OCI-LY3 (cell line): ENCODE measurements at regions not wholly inside any gene's neighbourhood (a gene's known extent, or its start where the extent isn't known, plus 50 kb on each side); places are given as distances from the start of the nearest gene placed in this dataset.

ENCODE experiments used
- H2AFZ ChIP-seq: fragments of 200-600, 300-600 bp; shearing (Covaris generic); 2 replicates; pipeline ENCODE4 v1.6.0; 2014; ENCODE audit warnings: antibody characterized with exemption, low read depth, low read length
- H3K27ac ChIP-seq: fragments of 200-600, 300-600 bp; sonication (generic); 2 replicates; pipeline ENCODE4 v1.5.1; 2014; ENCODE audit warnings: mild to moderate bottlenecking, low read length, moderate library complexity, mixed read lengths
- H3K27me3 ChIP-seq: fragments of 200-600, 300-600 bp; sonication (generic); 2 replicates; pipeline ENCODE4 v1.6.1; 2014; ENCODE audit warnings: low read depth, low read length, mixed read lengths
- H3K36me3 ChIP-seq: fragments of 200-600, 300-600 bp; sonication (generic); replicated peaks from 2 replicates; pipeline ENCODE3; 2014; ENCODE audit warnings: low read depth, low read length, mixed read lengths
- H3K4me1 ChIP-seq: fragments of 300-600, 200-600 bp; sonication (generic); 2 replicates; pipeline ENCODE4 v1.6.1; 2014; ENCODE audit warnings: low read length, mixed read lengths
- H3K4me2 ChIP-seq: fragments of 200-600, 300-600 bp; sonication (generic); 2 replicates; pipeline ENCODE4 v1.6.1; 2014; ENCODE audit warnings: low read length, mixed read lengths
- H3K4me3 ChIP-seq: fragments of 300-600, 200-600 bp; sonication (generic); 2 replicates; pipeline ENCODE4 v1.5.1; 2014; ENCODE audit warnings: antibody characterized with exemption, mild to moderate bottlenecking, low read length, moderate library complexity
- H3K79me2 ChIP-seq: fragments of 300-600, 200-600 bp; shearing (Covaris generic); 2 replicates; pipeline ENCODE4 v1.6.1; 2014; ENCODE audit warnings: mild to moderate bottlenecking, low read length, mixed read lengths
- H3K9ac ChIP-seq: fragments of 300-600, 200-600 bp; shearing (Covaris generic); 2 replicates; pipeline ENCODE4 v1.6.0; 2014; ENCODE audit warnings: mild to moderate bottlenecking, low read length, moderate library complexity
- H3K9me3 ChIP-seq: fragments of 200-600, 300-600 bp; shearing (Covaris generic); 2 replicates; pipeline ENCODE4 v1.6.1; 2014; ENCODE audit warnings: low read length, mixed read lengths; ENCODE audit not compliant: insufficient read depth
- H4K20me1 ChIP-seq: fragments of 200-600, 300-600 bp; sonication (generic); 2 replicates; pipeline ENCODE4 v1.6.1; 2016; ENCODE audit warnings: low read length, mixed read lengths; ENCODE audit not compliant: insufficient read depth
- EZH2phosphoT487 ChIP-seq: fragments of 200-600 bp; shearing (Covaris generic); IDR thresholded peaks from 2 replicates; pipeline ENCODE4 v1.6.1; 2018; ENCODE audit warnings: antibody characterized with exemption, mixed run types, low read depth
- TF ChIP-seq, protein P1 (sequence below): fragments of 200-600, 300-600 bp; sonication (generic); IDR thresholded peaks from 2 replicates; pipeline ENCODE4 v1.5.1; 2014; ENCODE audit warnings: antibody characterized with exemption, low read length, low read depth

GRCh38 chr11:109644152-109644551 lies 222.2 kb downstream of the C11orf87 start:
- H3K4me2 ChIP-seq: no peak overlapping the region
- TF ChIP-seq, protein P1, sequence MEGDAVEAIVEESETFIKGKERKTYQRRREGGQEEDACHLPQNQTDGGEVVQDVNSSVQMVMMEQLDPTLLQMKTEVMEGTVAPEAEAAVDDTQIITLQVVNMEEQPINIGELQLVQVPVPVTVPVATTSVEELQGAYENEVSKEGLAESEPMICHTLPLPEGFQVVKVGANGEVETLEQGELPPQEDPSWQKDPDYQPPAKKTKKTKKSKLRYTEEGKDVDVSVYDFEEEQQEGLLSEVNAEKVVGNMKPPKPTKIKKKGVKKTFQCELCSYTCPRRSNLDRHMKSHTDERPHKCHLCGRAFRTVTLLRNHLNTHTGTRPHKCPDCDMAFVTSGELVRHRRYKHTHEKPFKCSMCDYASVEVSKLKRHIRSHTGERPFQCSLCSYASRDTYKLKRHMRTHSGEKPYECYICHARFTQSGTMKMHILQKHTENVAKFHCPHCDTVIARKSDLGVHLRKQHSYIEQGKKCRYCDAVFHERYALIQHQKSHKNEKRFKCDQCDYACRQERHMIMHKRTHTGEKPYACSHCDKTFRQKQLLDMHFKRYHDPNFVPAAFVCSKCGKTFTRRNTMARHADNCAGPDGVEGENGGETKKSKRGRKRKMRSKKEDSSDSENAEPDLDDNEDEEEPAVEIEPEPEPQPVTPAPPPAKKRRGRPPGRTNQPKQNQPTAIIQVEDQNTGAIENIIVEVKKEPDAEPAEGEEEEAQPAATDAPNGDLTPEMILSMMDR: no peak
- TF ChIP-seq EZH2phosphoT487: no peak
- H3K36me3 ChIP-seq: no peaks in the 10 kb centered on the region
- H4K20me1 ChIP-seq: no peaks in the 10 kb centered on the region
- H3K4me1 ChIP-seq: no peaks in the 10 kb centered on the region
- no peak overlapping the region for H3K27ac ChIP-seq
- H3K4me3 ChIP-seq: no peak overlapping the region
- H2AFZ ChIP-seq: no peak overlapping the region
- H3K9ac ChIP-seq: no peak overlapping the region
- no peaks in the 10 kb centered on the region for H3K27me3 ChIP-seq
- no peaks in the 10 kb centered on the region for H3K9me3 ChIP-seq
- H3K79me2 ChIP-seq: no peaks in the 10 kb centered on the region

DNA sequence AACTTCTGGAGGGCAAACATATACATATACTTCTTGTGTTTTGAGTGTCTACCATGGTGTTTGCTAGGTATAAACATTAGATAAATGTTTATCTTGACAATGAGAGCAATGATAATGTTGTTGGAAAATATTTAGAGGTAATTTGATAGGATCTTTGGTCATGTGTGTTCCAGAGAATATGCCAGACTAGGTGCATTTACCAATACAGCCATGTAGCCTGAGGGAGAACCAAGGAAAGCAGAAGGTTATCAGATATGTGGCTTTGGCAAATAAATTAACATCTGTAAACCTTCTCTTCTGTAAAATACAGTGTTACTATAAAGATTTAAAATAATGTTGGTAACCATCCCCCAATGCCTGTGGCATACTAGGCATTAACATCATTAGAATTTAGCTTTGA lies 226.8 kb downstream of the C11orf87 start:
- Histone ChIP-seq H3K27me3 (no peaks in the 10 kb centered on the region), H3K4me3 (no peak overlapping the region), H2AFZ (no peak overlapping the region), H3K9me3 (no peaks in the 10 kb centered on the region), H4K20me1 (no peaks in the 10 kb centered on the region), H3K79me2 (no peaks in the 10 kb centered on the region), H3K9ac (no peak overlapping the region), H3K4me1 (no peaks in the 10 kb centered on the region), H3K4me2 (no peak overlapping the region), H3K27ac (no peak overlapping the region), H3K36me3 (no peaks in the 10 kb centered on the region)
- TF ChIP-seq, protein P1: no peak
- TF ChIP-seq EZH2phosphoT487: no peak

- no peak for TF ChIP-seq EZH2phosphoT487
- TF ChIP-seq, protein P1: no peak
- Histone ChIP-seq H3K27ac (no peak overlapping the region), H3K9ac (no peak overlapping the region), H3K36me3 (no peaks in the 10 kb centered on the region), H3K4me1 (no peaks in the 10 kb centered on the region), H3K4me2 (no peak overlapping the region), H2AFZ (no peak overlapping the region), H3K79me2 (no peaks in the 10 kb centered on the region), H3K27me3 (no peaks in the 10 kb centered on the region), H3K4me3 (no peak overlapping the region), H4K20me1 (no peaks in the 10 kb centered on the region), H3K9me3 (no peaks in the 10 kb centered on the region)
Measured at GRCh38 chr11:109654091-109654490, 232.1 kb downstream of the C11orf87 start.

DNA sequence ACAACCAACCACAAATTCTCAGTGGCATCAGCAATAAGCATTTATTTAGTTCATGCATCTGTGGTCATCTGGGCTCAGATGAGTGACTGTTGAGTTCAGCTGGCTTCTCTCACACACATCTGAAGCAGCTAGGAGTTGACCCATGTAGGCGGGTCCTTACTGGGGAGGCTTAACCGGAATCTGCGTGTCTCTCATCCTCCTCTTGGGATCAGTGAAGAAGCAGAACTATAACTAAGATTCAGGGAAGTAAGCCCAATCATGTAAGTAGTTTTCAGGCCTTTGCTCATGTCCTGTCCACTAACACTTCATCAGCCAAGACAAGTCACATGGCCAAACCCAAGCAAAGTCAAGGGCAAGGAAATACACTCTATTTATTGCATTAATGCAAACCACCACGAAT lies 236.2 kb downstream of the C11orf87 start:
- no peaks in the 10 kb centered on the region for H4K20me1 ChIP-seq
- H3K9me3 ChIP-seq: no peaks in the 10 kb centered on the region
- H3K36me3 ChIP-seq: no peaks in the 10 kb centered on the region
- H3K9ac ChIP-seq: no peak overlapping the region
- no peaks in the 10 kb centered on the region for H3K27me3 ChIP-seq
- TF ChIP-seq EZH2phosphoT487: no peak
- TF ChIP-seq, protein P1: no peak
- H3K79me2 ChIP-seq: no peaks in the 10 kb centered on the region
- no peak overlapping the region for H2AFZ ChIP-seq
- no peak overlapping the region for H3K4me3 ChIP-seq
- H3K4me1 ChIP-seq: no peaks in the 10 kb centered on the region
- H3K27ac ChIP-seq: no peak overlapping the region
- no peak overlapping the region for H3K4me2 ChIP-seq
